Activated CD8-positive, alpha-beta T cell treated with anti-CD3 and anti-CD28 coated beads for 36 hours (primary cell): ENCODE measurements at regions not wholly inside any gene's neighbourhood (a gene's known extent, or its start where the extent isn't known, plus 50 kb on each side); places are given as distances from the start of the nearest gene placed in this dataset.

Source experiments
- ATAC-seq: fragments of 200-7000 bp; cut with Tn5 transposase; one replicate; pipeline ENCODE4 v1.10.0; 2021; ENCODE audit warnings: mild to moderate bottlenecking, moderate library complexity
- CTCF ChIA-PET: fragments of 350-600 bp; sonication (Branson Sonifier 250); formaldehyde crosslinking; loops from one replicate; lab custom pipeline; 2021; ENCODE audit warnings: antibody characterized with exemption; lab: Charles Lee
- POLR2A ChIA-PET: fragments of 350-600 bp; sonication (Branson Sonifier 250); formaldehyde crosslinking; loops from one replicate; lab custom pipeline; 2021; ENCODE audit warnings: antibody characterized with exemption; lab: Charles Lee
- DNase-seq: peaks from one replicate; pipeline ENCODE4 v3.0.0-alpha.2; 2020
- H3K27ac Mint-ChIP-seq: one replicate; pipeline ENCODE4 v1.8.0; 2021; ENCODE audit warnings: mild to moderate bottlenecking, mixed read lengths
- H3K27me3 Mint-ChIP-seq: one replicate; pipeline ENCODE4 v1.8.0; 2021; ENCODE audit warnings: mixed read lengths
- H3K36me3 Mint-ChIP-seq: one replicate; pipeline ENCODE4 v1.8.0; 2021; ENCODE audit warnings: low read depth, mixed read lengths
- H3K4me1 Mint-ChIP-seq: one replicate; pipeline ENCODE4 v1.8.0; 2021; ENCODE audit warnings: low read depth, mixed read lengths
- H3K4me3 Mint-ChIP-seq: one replicate; pipeline ENCODE4 v1.8.0; 2021; ENCODE audit warnings: mild to moderate bottlenecking, moderate library complexity, mixed read lengths
- H3K9me3 Mint-ChIP-seq: one replicate; pipeline ENCODE4 v1.8.0; 2021; ENCODE audit warnings: mixed read lengths
- intact Hi-C: fragments of 100-400 bp; cut with micrococcal nuclease; formaldehyde crosslinking; loops from one replicate; pipeline ENCODE4 v1.10.0; 2022
- TF ChIP-seq, protein P1 (sequence below): fragments of 200-600 bp; IDR thresholded peaks from one replicate; pipeline ENCODE4 v1.8.0; 2022; ENCODE audit warnings: antibody characterized with exemption, mild to moderate bottlenecking

DNA sequence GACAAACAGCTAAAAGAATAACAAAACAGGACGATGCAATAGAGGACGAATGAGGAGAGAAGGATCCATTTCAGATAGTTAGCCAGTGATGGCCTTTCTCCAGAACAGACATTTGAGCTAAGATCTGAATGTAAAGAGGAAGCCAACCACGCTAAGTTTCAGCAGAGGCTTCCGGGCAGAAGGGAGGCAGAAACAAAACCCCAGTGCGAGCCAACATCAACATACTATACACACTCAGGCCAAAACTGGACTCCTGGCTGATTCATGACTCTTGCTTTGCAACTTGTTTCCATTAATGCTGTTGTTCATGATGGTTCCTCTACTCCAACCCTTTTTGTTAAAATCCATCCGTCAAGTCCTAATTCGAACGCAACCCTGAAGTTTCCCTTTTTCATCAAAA lies 730.3 kb downstream of the TRIML1 start:
- no peaks in the 10 kb centered on the region for H3K36me3 Mint-ChIP-seq
- DNase-seq (no peak), ATAC-seq (no peak)
- intact Hi-C loops: no loop called here
- ChIA-PET CTCF (no interaction called here), POLR2A (no interaction called here)
- H3K4me3 Mint-ChIP-seq: no peak overlapping the region
- TF ChIP-seq, protein P1, sequence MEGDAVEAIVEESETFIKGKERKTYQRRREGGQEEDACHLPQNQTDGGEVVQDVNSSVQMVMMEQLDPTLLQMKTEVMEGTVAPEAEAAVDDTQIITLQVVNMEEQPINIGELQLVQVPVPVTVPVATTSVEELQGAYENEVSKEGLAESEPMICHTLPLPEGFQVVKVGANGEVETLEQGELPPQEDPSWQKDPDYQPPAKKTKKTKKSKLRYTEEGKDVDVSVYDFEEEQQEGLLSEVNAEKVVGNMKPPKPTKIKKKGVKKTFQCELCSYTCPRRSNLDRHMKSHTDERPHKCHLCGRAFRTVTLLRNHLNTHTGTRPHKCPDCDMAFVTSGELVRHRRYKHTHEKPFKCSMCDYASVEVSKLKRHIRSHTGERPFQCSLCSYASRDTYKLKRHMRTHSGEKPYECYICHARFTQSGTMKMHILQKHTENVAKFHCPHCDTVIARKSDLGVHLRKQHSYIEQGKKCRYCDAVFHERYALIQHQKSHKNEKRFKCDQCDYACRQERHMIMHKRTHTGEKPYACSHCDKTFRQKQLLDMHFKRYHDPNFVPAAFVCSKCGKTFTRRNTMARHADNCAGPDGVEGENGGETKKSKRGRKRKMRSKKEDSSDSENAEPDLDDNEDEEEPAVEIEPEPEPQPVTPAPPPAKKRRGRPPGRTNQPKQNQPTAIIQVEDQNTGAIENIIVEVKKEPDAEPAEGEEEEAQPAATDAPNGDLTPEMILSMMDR: no peak
- H3K9me3 Mint-ChIP-seq: peaks cover 13% of the 10 kb centered on the region
- no peaks in the 10 kb centered on the region for H3K27me3 Mint-ChIP-seq
- no peaks in the 10 kb centered on the region for H3K4me1 Mint-ChIP-seq
- no peak overlapping the region for H3K27ac Mint-ChIP-seq

DNA sequence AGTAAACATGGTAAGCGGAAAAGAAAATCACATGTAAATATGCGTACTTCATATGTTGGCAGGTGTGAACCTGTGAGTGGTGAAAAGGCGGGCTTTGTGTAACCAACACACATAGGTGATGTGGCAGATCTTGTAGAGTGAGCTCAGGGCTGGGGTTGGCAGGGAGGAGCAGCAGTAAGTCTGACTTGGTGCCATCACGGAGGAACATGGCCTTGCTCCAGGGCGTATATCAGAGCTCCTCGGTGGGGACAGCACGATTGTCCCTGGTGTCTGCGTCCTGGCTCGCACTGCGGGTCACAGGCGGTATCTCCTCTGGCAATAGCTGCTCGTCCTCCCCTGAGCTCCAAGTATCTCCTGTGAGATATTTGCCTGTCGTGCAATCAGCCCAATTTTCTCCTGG lies 733.6 kb downstream of the TRIML1 start:
- Mint-ChIP-seq H3K27me3 (no peaks in the 10 kb centered on the region), H3K4me1 (no peaks in the 10 kb centered on the region), H3K36me3 (no peaks in the 10 kb centered on the region), H3K27ac (no peak overlapping the region), H3K4me3 (no peak overlapping the region), H3K9me3 (peaks cover 10% of the 10 kb centered on the region)
- TF ChIP-seq, protein P1: no peak
- DNase-seq (no peak), ATAC-seq (no peak)
- ChIA-PET POLR2A (no interaction called here), CTCF (no interaction called here)
- intact Hi-C loops: no loop called here

DNA sequence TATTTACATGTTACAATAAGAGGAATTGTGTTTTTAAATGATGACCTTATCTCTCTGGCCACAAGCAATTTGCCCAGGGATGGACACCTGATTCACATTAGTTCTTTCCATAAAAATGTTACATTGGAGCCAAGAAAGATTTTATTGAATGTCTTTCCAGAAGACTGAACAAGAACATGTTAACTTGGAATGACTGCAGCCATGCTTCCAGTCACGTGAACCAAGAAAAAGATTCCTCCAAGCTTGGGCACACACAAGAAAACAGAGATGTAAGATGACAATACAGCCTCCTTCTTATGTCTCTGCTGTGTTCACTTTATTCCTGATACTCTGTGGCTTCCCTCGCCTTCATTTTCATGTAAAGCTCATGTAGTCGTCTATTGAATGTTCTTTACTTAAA lies 737.6 kb downstream of the TRIML1 start:
- H3K4me3 Mint-ChIP-seq: no peak overlapping the region

DNA sequence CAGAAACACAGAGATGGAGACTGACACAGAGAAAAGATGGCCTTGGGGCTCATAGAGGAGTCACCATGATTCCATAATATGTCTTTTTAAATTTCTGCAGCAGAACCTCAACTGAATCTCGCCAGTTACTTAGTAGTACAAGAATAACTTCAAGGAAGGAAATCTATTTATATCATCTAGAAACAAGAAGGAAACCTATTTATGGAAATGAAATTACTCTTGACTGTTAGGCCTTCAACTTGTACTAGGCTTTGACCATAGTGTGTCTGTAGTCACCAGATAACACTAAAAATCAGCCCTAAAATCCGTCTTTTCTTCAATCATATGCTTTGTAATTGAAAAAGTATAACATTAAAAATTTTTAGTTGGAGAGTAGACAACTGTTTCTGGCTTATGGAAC lies 740.4 kb downstream of the TRIML1 start:
- POLR2A ChIA-PET: no interaction called here
- H3K27ac Mint-ChIP-seq: no peak overlapping the region

More for the DNA sequence above, 737.6 kb downstream of the TRIML1 start:
- TF ChIP-seq, protein P1: no peak
- DNase-seq (no peak), ATAC-seq (no peak)
- POLR2A ChIA-PET: no interaction called here
- peaks cover 7% of the 10 kb centered on the region for H3K9me3 Mint-ChIP-seq
- intact Hi-C loops: no loop called here
- no peaks in the 10 kb centered on the region for H3K27me3 Mint-ChIP-seq
- H3K4me1 Mint-ChIP-seq: no peaks in the 10 kb centered on the region
- H3K36me3 Mint-ChIP-seq: no peaks in the 10 kb centered on the region
- CTCF ChIA-PET: no interaction called here
- H3K27ac Mint-ChIP-seq: no peak overlapping the region

DNA sequence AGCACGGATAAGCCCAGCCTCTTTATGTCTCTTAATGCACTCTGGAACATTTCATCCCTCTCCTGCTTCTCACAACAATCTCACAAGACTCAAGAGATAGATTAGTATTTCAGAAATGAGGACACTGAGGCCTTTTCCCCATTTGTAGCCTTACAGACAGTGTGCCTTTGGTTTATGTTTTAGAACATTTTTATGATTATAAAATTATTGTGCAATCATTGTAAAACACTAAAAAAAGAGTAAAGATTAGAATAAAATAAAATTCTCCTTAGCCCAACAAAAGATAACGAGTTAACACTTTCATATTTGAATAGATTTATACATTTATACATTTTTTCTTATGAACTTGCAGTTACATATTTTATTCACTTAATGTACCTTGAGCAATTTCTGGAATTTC lies 748.7 kb downstream of the TRIML1 start:
- CTCF ChIA-PET: no interaction called here
- POLR2A ChIA-PET: no interaction called here

More for the DNA sequence above, 740.4 kb downstream of the TRIML1 start:
- intact Hi-C loops: no loop called here
- ATAC-seq: no peak
- CTCF ChIA-PET: no interaction called here
- no peaks in the 10 kb centered on the region for H3K4me1 Mint-ChIP-seq
- H3K9me3 Mint-ChIP-seq: peaks cover 13% of the 10 kb centered on the region
- TF ChIP-seq, protein P1: no peak
- no peaks in the 10 kb centered on the region for H3K36me3 Mint-ChIP-seq
- no peak for DNase-seq
- no peak overlapping the region for H3K4me3 Mint-ChIP-seq
- no peaks in the 10 kb centered on the region for H3K27me3 Mint-ChIP-seq

More for the DNA sequence above, 748.7 kb downstream of the TRIML1 start:
- intact Hi-C loops: no loop called here
- no peak overlapping the region for H3K27ac Mint-ChIP-seq
- H3K9me3 Mint-ChIP-seq: peaks cover 14% of the 10 kb centered on the region
- ATAC-seq (no peak), DNase-seq (no peak)
- H3K36me3 Mint-ChIP-seq: no peaks in the 10 kb centered on the region
- H3K27me3 Mint-ChIP-seq: no peaks in the 10 kb centered on the region
- no peak overlapping the region for H3K4me3 Mint-ChIP-seq
- TF ChIP-seq, protein P1: no peak
- H3K4me1 Mint-ChIP-seq: no peaks in the 10 kb centered on the region
